ENCODE measurements at regions not wholly inside any gene's neighbourhood (a gene's known extent, or its start where the extent isn't known, plus 50 kb on each side); places are given as distances from the start of the nearest gene placed in this dataset.

GRCh38 chr3:28601291-28601690 is 252.7 kb upstream of the AZI2 start:
- Histone ChIP-seq H3K36me3 (ENCODE audit: control insufficient read depth, insufficient read depth, low read length) (no peaks in the 10 kb centered on the region), H3K4me3 (ENCODE audit: low read depth, low read length) (no peak overlapping the region), H3K27me3 (ENCODE audit: control insufficient read depth, insufficient read depth, low read length) (no peaks in the 10 kb centered on the region)
- DNase-seq (ENCODE audit: low read depth), result no peak
- TF ChIP-seq CTCF (IDR thresholded peaks at IDR 0.05; ENCODE audit: insufficient read depth, low read depth, low read length), result no peak
- POLR2A ChIA-PET, result no interaction called here
- CTCF ChIA-PET, result interaction anchor here (1.3 kb wide), 1 partner anchor 10 kb away, joined by 3 read pairs; no protein-coding TSS in a partner anchor

GRCh38 chr3:28606283-28606682 is 257.7 kb upstream of the AZI2 start:
- Histone ChIP-seq H3K27me3 (ENCODE audit: control insufficient read depth, insufficient read depth, low read length) (no peaks in the 10 kb centered on the region), H3K36me3 (ENCODE audit: control insufficient read depth, insufficient read depth, low read length) (no peaks in the 10 kb centered on the region), H3K4me3 (ENCODE audit: low read depth, low read length) (no peak overlapping the region)
- TF ChIP-seq CTCF (IDR thresholded peaks at IDR 0.05; ENCODE audit: insufficient read depth, low read depth, low read length), result no peak
- ChIA-PET CTCF (no interaction called here), POLR2A (no interaction called here)
- DNase-seq (ENCODE audit: low read depth), result no peak

DNA sequence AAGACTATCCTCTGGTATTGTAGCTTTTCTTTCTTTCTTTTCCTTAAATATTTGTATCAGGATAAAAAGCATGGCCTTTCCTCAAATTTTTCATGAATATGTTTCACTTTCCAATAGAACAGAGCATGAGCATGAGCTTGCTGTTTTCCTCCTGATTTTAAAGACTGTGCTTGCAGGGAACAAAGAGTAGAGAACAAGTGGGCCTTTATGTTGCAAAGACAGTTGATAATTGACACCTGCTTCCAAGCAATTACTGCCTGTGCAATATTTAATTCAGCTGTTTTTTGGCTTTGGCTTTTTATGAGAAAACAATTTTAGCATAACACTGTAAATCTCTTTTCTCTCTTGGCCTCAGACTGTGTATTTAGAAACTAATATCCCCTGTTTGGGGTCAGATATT is 263.6 kb upstream of the AZI2 start:
- CTCF ChIA-PET, result no interaction called here
- no peak overlapping the region for H3K4me3 ChIP-seq (ENCODE audit: low read depth, low read length)
- no peak for DNase-seq (ENCODE audit: low read depth)
- POLR2A ChIA-PET, result no interaction called here
- no peak for TF ChIP-seq CTCF (IDR thresholded peaks at IDR 0.05; ENCODE audit: insufficient read depth, low read depth, low read length)
- no peaks in the 10 kb centered on the region for H3K27me3 ChIP-seq (ENCODE audit: control insufficient read depth, insufficient read depth, low read length)
- H3K36me3 ChIP-seq (ENCODE audit: control insufficient read depth, insufficient read depth, low read length), result no peaks in the 10 kb centered on the region

- no peak for TF ChIP-seq CTCF (IDR thresholded peaks at IDR 0.05; ENCODE audit: insufficient read depth, low read depth, low read length)
- no peak overlapping the region for H3K4me3 ChIP-seq (ENCODE audit: low read depth, low read length)
- CTCF ChIA-PET, result no interaction called here
- DNase-seq (ENCODE audit: low read depth), result no peak
- POLR2A ChIA-PET, result no interaction called here
- no peaks in the 10 kb centered on the region for H3K27me3 ChIP-seq (ENCODE audit: control insufficient read depth, insufficient read depth, low read length)
- H3K36me3 ChIP-seq (ENCODE audit: control insufficient read depth, insufficient read depth, low read length), result no peaks in the 10 kb centered on the region
Observed at GRCh38 chr3:28613511-28614106, 265.0 kb upstream of the AZI2 start.

- no peaks in the 10 kb centered on the region for H3K27me3 ChIP-seq (ENCODE audit: control insufficient read depth, insufficient read depth, low read length)
- no peak for TF ChIP-seq CTCF (IDR thresholded peaks at IDR 0.05; ENCODE audit: insufficient read depth, low read depth, low read length)
- no peaks in the 10 kb centered on the region for H3K36me3 ChIP-seq (ENCODE audit: control insufficient read depth, insufficient read depth, low read length)
- ChIA-PET POLR2A (no interaction called here), CTCF (no interaction called here)
- no peak for DNase-seq (ENCODE audit: low read depth)
- no peak overlapping the region for H3K4me3 ChIP-seq (ENCODE audit: low read depth, low read length)
Observed at GRCh38 chr3:28615071-28615470, 266.4 kb upstream of the AZI2 start.

Data from BJ (cell line).